ENCODE measurements at regions not wholly inside any gene's neighbourhood (a gene's known extent, or its start where the extent isn't known, plus 50 kb on each side); places are given as distances from the start of the nearest gene placed in this dataset.

DNA sequence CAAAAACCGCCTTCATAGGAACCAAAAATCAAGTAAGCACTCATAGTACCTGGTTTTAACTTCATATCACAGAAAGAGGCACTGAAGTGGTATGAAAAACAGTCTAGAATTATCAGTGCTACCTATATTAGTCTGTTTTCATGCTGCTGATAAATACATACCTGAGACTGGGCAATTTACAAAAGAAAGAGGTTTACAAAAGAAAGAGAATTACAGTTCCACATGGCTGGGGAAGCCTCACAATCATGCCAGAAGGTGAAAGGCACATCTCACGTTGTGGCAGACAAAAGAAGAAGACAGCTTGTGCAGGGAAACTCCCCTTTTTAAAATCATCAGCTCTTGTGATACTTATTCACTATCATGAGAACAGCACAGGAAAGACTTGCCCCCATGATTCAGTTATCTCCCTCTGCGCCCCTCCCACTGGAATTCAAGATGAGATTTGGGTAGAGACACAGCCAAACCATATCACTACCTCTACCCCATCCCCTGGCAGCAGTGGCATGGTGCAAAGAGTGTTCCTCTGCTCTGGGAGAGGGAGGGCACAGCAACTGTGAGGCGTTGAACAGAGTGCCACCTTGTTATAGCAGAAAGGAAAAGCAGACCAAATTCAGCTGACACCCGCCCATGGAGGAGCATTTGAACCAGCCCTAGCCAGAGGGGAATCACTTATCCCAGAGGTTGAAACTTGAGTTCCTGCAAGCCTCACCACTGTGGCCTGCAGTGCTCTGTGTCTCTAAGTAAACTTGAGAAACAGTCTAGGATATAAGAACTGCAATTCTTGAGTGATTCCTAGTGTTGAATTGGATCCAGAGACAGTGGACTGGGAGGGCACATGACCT is 61.9 kb upstream of the PTPRZ1 start:
- no peak for DNase-seq (ENCODE audit: low read depth)
- H3K4me3 ChIP-seq (ENCODE audit: low read depth, low read length) = no peak overlapping the region
- TF ChIP-seq, protein P1, sequence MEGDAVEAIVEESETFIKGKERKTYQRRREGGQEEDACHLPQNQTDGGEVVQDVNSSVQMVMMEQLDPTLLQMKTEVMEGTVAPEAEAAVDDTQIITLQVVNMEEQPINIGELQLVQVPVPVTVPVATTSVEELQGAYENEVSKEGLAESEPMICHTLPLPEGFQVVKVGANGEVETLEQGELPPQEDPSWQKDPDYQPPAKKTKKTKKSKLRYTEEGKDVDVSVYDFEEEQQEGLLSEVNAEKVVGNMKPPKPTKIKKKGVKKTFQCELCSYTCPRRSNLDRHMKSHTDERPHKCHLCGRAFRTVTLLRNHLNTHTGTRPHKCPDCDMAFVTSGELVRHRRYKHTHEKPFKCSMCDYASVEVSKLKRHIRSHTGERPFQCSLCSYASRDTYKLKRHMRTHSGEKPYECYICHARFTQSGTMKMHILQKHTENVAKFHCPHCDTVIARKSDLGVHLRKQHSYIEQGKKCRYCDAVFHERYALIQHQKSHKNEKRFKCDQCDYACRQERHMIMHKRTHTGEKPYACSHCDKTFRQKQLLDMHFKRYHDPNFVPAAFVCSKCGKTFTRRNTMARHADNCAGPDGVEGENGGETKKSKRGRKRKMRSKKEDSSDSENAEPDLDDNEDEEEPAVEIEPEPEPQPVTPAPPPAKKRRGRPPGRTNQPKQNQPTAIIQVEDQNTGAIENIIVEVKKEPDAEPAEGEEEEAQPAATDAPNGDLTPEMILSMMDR (IDR thresholded peaks at IDR 0.05; ENCODE audit: control insufficient read depth, extremely low read depth, insufficient read depth) = no peak

DNA sequence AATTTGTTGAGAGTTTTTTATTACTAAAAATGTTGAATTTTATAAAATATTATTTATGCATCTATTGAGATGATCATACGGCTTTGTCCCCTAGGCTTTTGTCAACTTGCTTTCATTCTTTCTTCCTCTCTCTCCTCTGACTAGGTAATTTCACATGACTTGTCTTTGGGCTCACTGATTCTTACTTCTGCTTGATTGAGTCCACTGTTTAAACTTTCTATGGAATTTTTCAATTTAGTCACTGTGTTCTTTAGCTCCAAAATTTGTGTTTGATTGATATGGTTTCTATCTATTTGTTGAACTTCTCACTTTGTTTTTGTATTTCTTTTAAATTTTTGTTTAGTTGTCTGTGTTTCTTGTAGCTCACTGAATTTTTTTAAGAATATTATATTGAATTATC is 65.9 kb upstream of the PTPRZ1 start:
- TF ChIP-seq, protein P1 (IDR thresholded peaks at IDR 0.05; ENCODE audit: control insufficient read depth, extremely low read depth, insufficient read depth) = no peak
- H3K4me3 ChIP-seq (ENCODE audit: low read depth, low read length) = no peak overlapping the region
- no peak for DNase-seq (ENCODE audit: low read depth)

DNA sequence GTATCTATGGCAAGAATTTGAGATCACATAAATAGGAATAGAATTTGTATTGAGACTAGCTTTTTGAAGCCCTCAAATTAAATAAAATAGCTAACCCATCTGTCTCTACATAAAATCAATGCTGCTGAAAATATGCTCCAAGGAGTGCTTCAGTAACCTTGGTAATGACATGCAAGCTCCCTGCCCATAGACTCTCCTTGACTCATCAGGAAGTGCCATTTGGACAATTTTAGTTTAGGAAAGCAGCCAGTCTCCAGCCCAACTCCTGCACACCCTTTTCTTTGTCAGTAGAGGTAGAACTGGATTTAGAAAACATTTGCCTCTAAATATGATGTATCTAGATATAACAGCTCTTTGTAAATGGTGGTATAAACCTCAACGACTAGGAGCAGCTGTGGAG is 69.9 kb upstream of the PTPRZ1 start:
- TF ChIP-seq, protein P1 (IDR thresholded peaks at IDR 0.05; ENCODE audit: control insufficient read depth, extremely low read depth, insufficient read depth) = no peak
- no peak for DNase-seq (ENCODE audit: low read depth)
- H3K4me3 ChIP-seq (ENCODE audit: low read depth, low read length) = no peak overlapping the region

DNA sequence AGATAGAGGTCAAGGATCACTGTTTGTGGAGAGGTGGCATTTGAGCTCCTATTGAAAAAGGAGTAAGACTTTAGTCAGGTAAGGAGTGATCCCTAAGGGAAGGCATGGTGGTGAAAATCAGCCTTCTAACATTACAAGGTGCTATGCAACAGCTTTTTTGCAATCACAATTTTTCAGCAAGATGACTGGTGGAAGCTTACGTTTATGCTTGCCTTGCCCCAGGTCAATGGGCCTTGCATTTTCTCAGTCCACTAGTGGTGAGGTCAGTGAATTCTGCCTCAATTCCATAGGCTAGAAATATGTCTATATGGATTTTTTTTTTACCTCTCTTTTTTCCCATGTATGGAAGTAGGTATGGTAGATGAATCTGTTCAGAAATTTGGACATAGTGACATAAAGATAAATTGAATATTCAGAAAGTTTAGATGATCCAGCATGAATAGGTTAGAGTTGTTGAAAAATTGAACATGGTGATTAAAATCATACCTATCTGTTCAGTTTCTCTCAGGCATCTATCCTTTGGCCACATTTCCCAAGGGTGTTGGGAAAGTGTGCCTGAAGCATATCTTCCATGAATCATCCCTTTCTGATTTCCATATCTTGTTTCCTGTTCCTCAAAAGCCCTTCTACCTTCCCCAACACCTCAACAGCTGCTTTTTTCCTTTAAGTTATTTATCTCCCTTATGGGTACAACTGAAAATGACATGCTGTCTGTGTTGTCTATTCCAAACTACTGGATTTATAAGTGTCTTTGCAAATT is 71.9 kb upstream of the PTPRZ1 start:
- TF ChIP-seq, protein P1 (IDR thresholded peaks at IDR 0.05; ENCODE audit: control insufficient read depth, extremely low read depth, insufficient read depth) = no peak
- H3K4me3 ChIP-seq (ENCODE audit: low read depth, low read length) = no peak overlapping the region
- DNase-seq (ENCODE audit: low read depth) = no peak

DNA sequence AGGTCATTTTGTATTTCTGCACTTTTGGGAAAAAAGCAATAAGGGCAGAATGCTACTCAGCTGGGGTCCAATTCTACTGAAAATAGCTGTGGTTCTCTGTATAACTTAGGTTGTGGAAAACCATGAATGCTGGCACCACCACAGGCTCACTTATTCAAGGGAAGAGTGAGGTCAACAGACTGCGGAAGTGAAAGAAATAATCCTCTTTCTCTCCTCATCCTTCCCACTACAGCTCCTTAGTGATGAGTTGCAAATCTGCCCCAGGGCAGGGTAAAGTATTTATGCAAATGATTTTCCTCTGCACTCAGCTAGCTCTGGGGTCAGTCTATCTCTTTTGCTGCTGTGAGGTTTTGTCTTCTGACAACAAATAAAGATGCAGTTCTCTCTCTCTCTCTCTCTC is 74.1 kb upstream of the PTPRZ1 start:
- TF ChIP-seq, protein P1 (IDR thresholded peaks at IDR 0.05; ENCODE audit: control insufficient read depth, extremely low read depth, insufficient read depth) = no peak
- H3K4me3 ChIP-seq (ENCODE audit: low read depth, low read length) = no peak overlapping the region
- no peak for DNase-seq (ENCODE audit: low read depth)

GRCh38 chr7:121798453-121798840 is 74.5 kb upstream of the PTPRZ1 start:
- H3K4me3 ChIP-seq (ENCODE audit: low read depth, low read length) = no peak overlapping the region
- no peak for DNase-seq (ENCODE audit: low read depth)
- TF ChIP-seq, protein P1 (IDR thresholded peaks at IDR 0.05; ENCODE audit: control insufficient read depth, extremely low read depth, insufficient read depth) = no peak
